Stromal cell of bone marrow (primary cell): ENCODE measurements at regions not wholly inside any gene's neighbourhood (a gene's known extent, or its start where the extent isn't known, plus 50 kb on each side); places are given as distances from the start of the nearest gene placed in this dataset.

ENCODE experiments used
- DNase-seq: peaks from one replicate; pipeline ENCODE4 v3.0.0-alpha.2; 2012; ENCODE audit warnings: low read depth

DNA sequence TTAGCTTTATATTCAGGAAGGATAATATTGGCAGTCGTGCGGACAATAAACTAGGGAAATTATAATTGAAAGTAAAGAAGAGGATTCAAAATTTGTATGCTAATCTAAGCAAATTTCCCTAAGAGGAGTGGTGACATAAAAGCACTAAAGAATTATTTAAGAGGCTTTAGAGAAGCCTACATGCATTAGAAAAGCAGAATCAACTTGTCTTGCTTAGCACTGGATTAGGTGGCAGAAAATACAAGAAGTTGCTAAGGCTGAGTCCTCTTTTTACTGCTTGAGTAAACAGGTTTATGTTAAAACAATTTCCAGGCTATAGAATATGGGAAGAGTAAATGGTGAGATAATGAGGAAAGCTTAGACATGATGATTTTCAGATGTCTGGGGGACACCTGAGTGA lies 991.5 kb downstream of the PCDH18 start:
- DNase-seq: no peak

DNA sequence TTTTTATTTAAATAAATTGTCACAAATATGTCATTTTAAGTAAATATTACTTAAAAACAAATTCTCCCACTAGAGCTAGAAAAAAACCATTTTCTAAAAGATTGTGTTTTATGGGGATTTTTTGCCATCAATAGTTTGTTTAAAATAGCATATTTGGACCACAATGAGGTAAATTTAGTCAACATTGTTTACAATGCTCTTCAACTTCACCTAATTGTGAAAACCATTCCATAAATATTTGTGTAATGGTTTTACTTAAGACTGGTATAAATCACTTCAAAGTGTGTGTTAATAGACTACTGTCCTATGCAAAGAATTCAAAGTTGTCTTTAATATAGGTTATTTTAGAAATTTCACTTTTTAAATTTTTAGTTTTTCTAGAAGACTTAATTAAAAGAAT lies 1004.2 kb downstream of the PCDH18 start:
- DNase-seq: no peak

DNA sequence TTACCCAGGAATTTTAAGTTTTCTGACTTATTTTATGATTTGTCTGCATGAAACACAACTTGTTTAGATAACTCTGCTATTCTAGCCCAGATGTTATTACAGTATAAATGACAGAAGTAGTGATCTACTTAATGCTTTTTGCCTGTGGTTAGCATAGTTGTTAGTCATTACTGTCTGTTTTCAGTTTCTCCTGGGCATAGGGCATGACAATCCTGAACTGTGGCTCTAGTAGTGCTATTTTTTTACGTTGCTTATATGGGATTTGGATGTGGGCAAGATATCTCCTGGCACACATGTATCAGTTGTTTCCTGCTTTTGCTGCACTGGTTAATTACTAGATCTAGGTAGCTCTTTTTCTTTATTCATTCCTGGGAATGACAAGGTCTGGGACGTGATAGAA lies 1005.8 kb downstream of the PCDH18 start:
- DNase-seq: no peak

DNA sequence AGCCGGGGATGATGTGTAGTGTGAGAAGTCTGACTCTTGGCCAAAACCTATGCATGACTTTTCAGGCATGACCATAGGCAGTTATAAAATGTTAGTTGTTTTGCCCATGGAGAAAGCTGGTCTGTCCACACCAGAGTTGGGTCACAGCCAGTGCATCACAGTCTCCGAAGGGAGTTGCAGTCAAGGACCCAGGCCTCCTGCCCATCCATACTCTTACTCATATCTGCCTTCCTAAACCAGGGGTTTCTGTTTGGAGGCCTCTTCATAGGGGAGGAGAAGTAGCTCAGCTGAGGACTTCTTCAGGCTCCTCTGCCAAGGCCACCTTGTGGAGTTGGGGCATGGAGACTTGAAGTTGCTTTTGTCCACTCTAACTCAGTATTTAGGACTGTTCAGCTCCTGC lies 1008.3 kb downstream of the PCDH18 start:
- no peak for DNase-seq

DNA sequence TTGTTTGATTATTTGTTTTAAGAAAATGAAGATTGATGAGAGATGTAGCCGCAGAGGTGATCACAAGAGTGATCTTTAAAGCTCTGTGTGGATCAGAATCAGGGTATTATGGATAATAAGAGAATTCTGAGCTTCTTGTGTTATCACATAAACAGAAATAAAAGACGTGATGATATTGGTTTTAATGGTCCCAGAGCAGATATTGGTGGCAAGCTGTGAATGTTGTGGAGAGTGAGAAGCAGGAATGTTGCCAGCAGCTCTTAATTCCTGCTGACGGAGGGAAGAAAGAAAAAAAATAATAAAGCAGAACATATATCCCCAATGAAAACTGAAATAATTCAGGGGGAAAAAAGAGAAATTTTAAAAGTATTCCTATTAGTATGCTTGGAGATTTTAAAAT lies 1015.9 kb downstream of the PCDH18 start:
- no peak for DNase-seq

DNA sequence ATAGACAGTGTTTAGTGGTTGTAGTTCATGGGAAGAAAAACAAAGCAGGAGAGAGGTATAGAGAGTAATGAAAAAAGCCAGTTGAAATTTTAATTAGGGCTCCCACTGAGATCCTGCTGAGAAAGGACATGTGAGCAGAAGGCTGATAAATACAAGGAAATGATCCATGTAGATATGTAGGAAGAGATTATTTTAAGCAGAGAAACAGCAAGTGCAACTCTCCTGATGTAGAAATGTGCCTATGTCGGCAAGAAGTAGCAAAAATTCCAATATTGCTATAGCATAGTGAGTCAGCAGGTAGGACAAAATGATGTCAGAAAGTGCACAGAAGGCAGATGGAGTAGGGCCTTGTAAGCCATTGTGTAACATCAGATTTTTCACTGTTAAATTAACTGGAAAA lies 1027.3 kb downstream of the PCDH18 start:
- no peak for DNase-seq

DNA sequence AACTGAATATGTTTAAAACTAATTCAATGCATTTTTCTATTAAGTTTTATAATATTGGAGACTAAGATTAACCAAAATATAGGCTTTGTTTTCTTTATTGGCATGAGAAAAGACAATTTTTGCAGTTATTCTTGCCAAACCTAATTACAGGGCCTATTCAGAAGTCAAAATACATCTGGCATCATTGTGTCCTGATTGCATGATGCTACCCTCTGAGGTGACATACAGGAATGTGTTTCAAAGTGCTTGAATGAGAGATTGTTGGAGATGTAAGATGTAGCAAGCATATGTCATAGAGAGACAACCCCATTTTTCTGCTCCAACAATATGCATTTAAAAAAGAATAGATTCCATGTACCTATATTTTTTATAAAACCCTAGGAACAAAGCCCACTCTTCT lies 1036.4 kb downstream of the PCDH18 start:
- no peak for DNase-seq

DNA sequence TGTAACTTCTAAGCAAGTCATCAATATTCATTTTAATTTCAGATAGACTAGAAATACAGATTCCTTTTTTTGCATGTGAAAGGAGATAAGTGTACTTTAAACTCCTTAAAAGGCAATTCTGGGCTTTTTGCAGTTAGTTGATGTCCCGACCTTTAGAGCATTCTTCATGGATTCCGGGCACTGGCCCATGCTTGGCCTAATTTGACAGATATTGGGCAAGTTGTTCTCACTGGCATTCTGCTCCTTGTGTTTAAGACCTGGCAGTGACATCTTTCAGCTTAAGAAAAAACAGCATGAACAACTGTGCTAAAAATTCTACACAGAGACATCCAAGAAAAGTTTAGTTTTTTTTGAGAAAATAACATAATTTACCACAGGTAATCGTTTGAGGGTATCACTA lies 1037.2 kb downstream of the PCDH18 start:
- no peak for DNase-seq

DNA sequence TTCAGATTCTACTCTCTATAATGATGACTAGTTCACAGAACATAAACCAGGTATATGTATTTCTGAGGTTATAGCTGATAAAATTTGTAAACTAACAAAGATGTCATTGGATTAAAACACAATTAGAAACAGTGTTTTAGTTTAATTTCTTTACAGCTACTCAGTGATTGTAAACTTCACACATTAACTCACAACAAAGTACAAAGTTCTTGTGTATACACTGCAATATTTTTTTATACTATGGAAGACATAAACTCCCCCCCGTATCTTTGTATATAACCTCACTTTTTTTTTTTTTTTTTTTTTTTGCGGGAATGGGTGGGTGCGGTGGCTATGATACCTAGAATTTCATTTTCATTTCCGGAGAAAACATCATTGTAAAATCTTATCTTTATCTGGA lies 1043.2 kb downstream of the PCDH18 start:
- DNase-seq: no peak

DNA sequence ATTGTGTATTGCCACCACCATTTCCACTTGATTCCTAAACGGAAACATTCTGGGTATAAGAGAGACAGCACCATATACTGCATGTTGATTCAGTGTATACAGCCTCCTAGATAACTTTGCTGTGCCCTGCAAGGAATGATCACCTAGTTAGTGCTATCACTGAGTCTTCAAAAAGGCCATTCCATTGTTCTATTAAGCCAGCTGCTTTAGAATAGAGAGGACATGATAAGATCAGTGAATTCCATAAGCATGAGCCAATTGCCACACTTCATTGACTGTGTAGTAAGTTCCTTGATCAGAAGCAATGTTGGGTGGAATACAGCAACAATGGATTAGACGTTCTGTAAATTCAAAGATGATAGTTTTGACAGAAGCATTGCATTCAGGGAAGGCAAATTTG lies 1047.3 kb downstream of the PCDH18 start:
- no peak for DNase-seq

DNA sequence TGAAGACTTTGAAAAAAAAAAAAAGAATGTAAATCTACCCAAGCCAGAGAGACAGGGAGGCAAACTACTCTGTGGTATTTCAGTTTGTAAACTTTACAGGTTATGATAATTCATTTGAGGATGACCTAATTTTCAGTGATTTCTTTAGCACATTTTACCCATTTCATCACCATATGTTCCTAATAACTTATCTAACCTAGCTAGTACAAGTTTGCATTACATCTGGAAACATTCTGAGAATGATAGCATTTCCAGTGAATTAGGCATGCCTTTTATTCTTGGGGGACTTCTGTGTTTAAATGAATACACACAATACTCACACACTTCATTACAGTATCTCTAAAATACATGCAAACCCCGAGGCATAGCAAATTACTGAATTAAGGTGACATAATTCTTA lies 1055.5 kb downstream of the PCDH18 start:
- no peak for DNase-seq

DNA sequence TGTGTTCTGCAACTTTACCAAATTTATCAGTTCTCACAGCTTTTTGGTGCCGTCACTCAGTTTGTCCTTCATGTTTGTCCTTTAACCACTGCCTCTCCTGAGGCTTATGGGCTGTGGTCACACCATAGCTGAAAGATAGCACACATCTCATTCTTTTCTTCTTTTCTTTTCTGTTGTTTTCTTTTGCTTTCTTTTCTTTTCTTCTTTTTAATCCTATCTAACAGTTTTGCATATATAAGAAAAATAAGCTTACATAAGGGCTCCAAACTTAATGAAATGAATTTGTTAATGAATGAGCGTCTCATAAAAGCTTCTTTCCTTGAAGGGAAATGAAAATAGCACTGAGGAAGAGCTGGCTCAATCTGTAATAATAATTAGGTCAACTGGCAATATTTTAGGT lies 1061.2 kb downstream of the PCDH18 start:
- DNase-seq: no peak

DNA sequence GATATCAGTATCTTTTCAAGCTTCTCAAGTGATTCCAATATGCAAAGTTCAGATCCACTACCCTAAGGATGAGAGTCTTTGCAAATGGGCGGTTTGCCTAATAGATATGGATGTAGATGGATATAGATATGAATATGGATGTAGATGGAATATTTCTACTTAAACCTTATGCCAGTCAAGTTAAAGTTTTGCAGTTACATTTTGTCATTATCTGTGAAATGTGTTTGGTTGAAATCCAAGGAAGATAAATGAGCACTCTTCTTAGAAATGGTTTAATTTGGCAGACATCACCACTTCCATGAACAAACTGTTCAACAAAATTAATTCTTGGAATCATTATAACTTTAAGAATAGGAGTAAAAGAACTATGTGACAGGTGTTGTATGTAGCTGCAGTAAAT lies 1066.6 kb downstream of the PCDH18 start:
- DNase-seq: no peak

DNA sequence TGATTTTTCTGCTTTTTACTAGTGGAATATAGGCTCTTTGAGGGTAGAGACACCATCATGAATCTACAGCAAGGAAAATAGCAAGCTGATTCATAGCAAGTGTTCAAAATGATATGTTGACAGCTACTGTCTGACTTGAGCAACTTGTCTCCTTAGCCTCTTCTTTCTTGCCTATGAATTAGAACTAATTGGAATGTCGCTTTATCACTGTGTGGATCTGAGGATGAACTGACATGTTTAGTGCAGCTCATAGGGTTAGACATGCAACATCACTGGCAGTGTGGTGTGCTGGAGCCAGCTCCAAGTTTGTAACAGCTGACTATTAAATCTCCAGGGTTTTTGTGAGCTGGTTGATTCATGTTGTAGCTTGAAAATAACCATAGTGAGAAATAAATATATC lies 1068.4 kb downstream of the PCDH18 start:
- DNase-seq: no peak

DNA sequence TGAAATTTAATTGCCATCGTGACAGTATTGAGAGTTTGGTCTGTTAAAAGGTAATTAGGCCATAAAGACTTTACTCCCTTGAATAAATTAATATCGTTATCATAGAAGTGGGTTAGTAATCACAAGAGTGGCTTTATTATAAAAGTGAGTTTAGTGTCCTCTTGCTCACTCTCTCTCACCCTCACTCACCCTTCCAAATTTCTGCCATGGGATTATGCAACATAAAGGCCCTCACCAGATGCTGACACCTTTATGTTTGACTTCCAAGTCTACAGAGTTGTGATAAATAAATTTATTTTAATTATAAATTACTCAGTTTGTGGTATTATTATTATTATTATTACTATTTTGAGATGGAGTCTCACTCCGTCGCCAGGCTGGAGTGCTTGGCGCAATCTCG lies 1070.8 kb downstream of the PCDH18 start:
- no peak for DNase-seq

DNA sequence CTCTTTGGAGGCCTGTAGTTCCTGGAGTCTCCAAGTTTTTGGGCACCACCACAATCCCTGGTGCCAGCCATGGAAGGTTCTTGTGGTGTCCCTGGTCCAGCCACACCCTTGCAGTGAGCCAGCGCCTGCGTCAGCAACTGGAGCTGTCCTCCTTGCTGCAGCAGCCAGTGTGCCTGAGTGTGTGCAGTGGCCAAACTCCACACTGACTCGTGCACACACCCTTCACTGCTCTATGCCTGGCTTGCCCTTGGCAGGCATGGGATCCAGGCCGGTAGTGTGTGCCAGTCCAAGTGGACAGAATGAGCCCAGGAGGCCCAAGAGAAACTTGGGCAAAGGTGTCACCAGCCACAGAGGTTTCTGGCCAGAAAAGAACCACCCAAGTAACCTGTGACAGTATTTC lies 1074.0 kb downstream of the PCDH18 start:
- DNase-seq: no peak

DNA sequence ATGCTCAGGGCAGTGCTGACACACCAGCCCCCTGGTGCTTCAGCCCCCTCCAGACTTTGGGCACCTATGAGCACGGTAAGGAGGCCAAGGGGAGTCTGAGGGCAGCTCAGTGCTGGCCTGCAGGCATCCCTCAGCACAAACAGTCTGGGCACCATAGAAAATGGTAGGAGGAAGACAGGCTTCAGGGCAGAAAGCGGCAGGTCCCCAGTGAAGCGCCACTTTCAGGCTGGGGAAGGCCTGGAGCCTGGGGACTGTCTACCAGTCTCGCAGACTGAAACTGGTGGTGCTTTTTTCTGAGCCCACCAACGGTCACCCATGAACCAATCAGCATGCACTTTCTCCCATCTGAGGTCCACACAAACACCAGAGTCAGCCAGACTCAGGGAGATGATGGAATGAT lies 1074.7 kb downstream of the PCDH18 start:
- no peak for DNase-seq

DNA sequence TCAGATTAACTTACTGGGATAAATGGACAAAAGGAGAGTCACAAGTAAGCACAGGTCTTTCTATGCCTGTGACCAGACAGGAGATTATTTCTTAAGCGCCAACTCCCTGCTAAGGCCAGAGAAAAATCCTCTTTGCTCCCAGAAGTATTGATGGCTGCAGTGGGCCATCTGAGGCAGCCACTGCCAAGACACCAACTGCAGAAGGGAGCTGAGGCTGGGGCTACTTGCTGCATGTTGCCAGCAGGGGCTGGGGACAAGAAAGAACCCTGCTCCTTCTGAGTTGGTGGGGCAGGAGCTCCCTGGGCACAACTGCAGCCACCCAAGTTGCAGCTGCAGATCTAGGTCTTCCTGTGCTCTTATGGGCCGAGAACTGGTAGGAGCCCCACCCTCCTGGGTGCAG lies 1075.3 kb downstream of the PCDH18 start:
- no peak for DNase-seq

DNA sequence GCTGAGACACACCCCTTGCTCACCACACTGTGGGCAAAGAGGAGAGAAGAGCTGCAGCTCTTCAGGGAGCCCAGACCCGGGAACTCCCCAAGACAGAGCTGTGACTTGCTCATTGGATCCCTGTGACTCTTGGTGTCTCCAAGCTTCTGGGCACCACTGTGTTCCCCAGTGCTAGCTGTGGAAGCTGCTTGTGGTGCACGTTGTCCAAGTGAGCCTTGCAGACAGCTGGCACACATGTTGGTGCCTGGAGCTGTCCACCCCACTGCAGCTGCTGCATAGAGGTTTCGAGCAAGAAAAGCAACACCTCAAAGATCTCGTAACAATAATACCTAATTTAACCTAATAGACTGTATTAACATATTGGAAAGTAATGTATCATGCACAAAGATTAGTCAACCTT lies 1089.3 kb downstream of the PCDH18 start:
- DNase-seq: no peak

DNA sequence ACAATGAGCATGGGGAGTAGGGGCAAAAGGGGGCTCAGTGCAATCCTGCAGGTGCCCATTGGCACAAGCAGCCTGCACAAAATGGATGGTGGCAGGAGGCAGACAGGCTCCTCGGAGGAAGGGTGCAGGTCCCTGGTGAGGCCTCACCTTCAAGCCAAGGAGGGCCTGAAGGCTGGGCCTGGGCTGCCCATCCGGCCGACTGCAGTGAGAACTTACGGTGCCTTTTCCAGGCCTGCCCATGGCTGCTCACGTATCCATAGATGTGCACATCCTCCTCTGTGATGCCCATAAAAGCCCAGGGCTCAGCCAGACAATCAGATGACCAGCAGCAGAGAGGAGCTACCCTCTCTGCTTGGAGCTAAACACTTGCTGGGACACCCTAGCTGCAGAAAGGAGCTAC lies 1089.8 kb downstream of the PCDH18 start:
- DNase-seq: no peak

DNA sequence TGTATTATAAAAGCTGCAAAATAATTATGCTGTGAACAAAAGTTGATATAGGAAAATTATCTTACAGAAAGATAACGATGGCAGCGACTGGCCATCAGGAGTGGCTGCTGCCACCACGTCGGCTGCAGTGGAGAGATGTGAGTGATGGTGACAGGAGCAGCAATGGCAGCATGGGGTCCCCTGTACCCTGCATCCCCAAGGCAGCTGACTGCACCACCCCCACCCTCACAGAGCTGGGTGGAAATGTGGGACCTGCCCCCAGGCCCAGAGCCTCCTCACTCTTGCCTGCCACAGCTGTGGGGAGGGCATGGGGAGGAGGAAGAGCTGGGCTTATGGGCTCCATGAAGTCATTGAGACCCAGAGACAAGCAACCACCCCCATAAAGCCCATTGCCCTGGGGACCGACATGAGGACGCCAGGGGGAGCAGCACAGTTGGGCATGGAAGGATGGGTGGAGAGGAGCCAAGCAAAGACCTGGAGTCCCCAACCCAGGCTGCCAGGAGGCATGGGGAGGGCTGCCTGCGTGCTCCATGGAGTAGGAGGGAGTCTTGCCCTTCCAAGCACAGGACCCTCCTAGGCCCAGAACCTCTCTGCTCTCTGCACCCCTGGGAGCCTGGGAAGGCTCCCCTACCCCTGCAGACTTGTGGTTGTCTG lies 1090.5 kb downstream of the PCDH18 start:
- no peak for DNase-seq

DNA sequence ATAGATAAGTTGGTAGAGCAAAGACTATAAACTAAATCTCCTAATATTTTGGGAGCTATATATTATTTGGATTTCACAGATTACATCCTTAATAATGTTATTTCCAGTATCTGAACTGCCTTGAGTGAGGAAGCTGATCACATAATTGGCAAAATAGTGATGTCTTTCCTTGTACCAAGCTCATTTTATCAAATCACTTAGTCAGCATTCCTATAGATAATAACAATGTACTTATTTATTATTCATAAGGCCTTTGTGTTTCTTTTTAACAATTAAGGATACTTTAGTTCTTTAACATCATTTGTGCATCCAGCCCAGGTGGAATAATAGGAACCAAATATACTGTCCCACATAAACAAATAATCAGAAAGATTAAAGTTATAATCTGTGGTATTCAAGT lies 1093.6 kb downstream of the PCDH18 start:
- DNase-seq: no peak

DNA sequence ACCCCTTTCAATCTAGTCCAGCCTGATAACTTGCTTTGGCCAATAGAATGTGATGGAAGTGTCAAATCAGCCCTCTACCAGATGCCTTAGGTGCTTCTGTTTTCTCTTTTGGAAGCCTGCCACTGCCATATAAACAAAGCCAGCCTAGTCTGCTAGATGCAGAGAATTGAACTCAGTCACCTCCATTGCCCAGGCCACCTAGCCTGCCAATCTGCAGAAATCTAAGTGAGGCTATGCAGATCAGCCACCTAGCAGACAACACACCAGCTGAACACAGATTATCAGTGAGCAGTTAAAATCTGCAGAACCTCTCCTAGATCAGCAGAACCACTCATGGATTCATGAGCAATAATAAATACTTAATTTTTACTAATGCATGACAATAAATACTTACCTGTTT lies 1108.2 kb downstream of the PCDH18 start:
- DNase-seq: no peak

DNA sequence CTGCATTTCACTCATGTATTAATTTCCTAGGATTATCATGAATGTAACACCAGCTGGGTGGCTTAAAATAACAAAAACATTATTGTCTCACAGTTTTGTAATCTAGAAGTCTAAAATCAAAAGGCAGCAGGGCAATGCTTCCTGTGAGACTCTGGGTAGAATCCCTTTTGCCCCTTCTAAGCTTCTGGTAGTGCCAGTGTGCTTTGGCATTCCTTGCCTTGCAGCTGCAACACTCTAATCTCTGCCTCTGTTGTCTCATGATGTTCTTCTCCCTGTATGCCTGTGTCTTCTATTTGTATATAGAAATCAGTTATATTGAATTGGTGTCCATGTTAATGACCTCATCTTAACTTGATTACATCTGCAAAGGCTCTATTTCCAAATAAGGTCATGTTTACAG lies 1117.3 kb downstream of the PCDH18 start:
- DNase-seq: no peak

DNA sequence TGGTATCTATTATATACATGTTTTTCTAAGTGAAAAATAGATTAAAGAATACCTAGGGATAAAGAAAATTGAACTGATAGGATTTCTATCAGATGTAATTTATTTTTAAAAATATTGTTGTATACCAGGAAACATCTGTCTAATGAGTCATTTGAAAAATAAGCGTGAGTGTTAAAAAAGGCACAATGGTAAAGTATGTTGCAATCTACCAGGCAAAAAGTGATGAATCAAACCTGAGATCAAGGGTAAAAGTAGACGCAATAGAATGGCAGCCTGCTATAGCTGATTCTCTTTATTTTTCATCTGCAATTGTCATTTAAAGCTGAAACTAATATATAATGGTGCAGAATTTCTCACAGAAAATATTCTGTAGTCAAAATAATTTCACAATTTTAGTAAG lies 1119.6 kb downstream of the PCDH18 start:
- no peak for DNase-seq
